GM10248 (cell line): ENCODE measurements at regions not wholly inside any gene's neighbourhood (a gene's known extent, or its start where the extent isn't known, plus 50 kb on each side); places are given as distances from the start of the nearest gene placed in this dataset.

Experiments
- CTCF ChIA-PET: fragments of 300-600 bp; sonication (Branson Sonifier 250); formaldehyde crosslinking; extraction: SDS; loops from one replicate; lab custom pipeline; 2021; ENCODE audit warnings: antibody characterized with exemption; lab: Yijun Ruan, JAX
- POLR2A ChIA-PET: fragments of 350-650 bp; sonication (Branson Sonifier 250); formaldehyde crosslinking; extraction: SDS; loops from one replicate; lab custom pipeline; 2020; ENCODE audit warnings: antibody characterized with exemption; lab: Yijun Ruan, JAX
- DNase-seq: peaks from one replicate; pipeline ENCODE4 v3.0.0; 2012; ENCODE audit errors: extremely low spot score
- CTCF ChIP-seq: IDR thresholded peaks from 2 replicates; pipeline ENCODE4 v1.5.1; 2012; ENCODE audit warnings: mild to moderate bottlenecking, low read depth; ENCODE audit errors: extremely low read depth, missing control alignments, control extremely low read depth

GRCh38 chr15:33256874-33257273 is 53.9 kb upstream of the RYR3 start:
- TF ChIP-seq CTCF: no peak
- no peak for DNase-seq
- ChIA-PET POLR2A (no interaction called here), CTCF (interaction anchor here (1.0 kb wide), 1 partner anchor 13 kb away, joined by 3 read pairs; no protein-coding TSS in a partner anchor)

DNA sequence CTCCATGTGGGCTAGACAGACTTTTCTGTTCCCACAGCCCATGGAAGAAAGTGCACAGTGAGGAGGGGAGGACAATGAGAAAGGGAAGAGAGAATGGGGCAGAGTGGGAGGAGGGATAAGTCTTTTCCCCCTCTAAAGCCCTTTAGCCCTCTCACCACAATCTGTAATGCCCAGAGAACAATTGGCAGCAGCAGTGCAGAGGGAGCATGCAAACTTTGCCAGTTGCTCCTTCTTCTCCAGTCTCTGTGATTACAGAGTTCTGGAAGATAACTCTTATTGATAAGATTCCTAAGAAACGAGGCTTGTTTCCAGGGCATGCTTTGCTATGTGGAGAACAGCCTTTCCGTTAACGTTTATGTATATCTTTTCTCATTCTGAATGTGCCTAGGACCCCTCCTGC is 50.0 kb upstream of the FMN1 start:
- no peak for TF ChIP-seq CTCF
- no peak for DNase-seq
- ChIA-PET CTCF (no interaction called here), POLR2A (no interaction called here)
